ENCODE measurements at regions not wholly inside any gene's neighbourhood (a gene's known extent, or its start where the extent isn't known, plus 50 kb on each side); places are given as distances from the start of the nearest gene placed in this dataset.

- H3K9me3 Mint-ChIP-seq = no peaks in the 10 kb centered on the region
- H3K4me1 Mint-ChIP-seq = no peaks in the 10 kb centered on the region
- no peak for TF ChIP-seq CTCF (IDR thresholded peaks at IDR 0.05; ENCODE audit: unreplicated experiment in 3 of 3)
- H3K36me3 Mint-ChIP-seq (ENCODE audit: low read depth) = no peaks in the 10 kb centered on the region
- H3K27me3 Mint-ChIP-seq (ENCODE audit: low read depth) = no peaks in the 10 kb centered on the region
- H3K4me3 Mint-ChIP-seq = no peak overlapping the region
- no peak overlapping the region for H3K27ac Mint-ChIP-seq
Measured at GRCh38 chr7:17623546-17624185, 316.6 kb downstream of the SNX13 start.

GRCh38 chr7:17624379-17624778, 315.9 kb downstream of the SNX13 start:
- no peaks in the 10 kb centered on the region for H3K4me1 Mint-ChIP-seq
- H3K9me3 Mint-ChIP-seq = no peaks in the 10 kb centered on the region
- H3K27ac Mint-ChIP-seq = no peak overlapping the region
- H3K27me3 Mint-ChIP-seq (ENCODE audit: low read depth) = no peaks in the 10 kb centered on the region
- no peak overlapping the region for H3K4me3 Mint-ChIP-seq
- TF ChIP-seq CTCF (IDR thresholded peaks at IDR 0.05; ENCODE audit: unreplicated experiment in 3 of 3) = no peak
- H3K36me3 Mint-ChIP-seq (ENCODE audit: low read depth) = no peaks in the 10 kb centered on the region

- TF ChIP-seq CTCF (IDR thresholded peaks at IDR 0.05; ENCODE audit: unreplicated experiment in 3 of 3) = no peak
- H3K4me3 Mint-ChIP-seq = no peak overlapping the region
- no peaks in the 10 kb centered on the region for H3K36me3 Mint-ChIP-seq (ENCODE audit: low read depth)
- H3K27me3 Mint-ChIP-seq (ENCODE audit: low read depth) = no peaks in the 10 kb centered on the region
- no peaks in the 10 kb centered on the region for H3K4me1 Mint-ChIP-seq
- H3K27ac Mint-ChIP-seq = no peak overlapping the region
- no peaks in the 10 kb centered on the region for H3K9me3 Mint-ChIP-seq
Measured at GRCh38 chr7:17625043-17625442, 315.3 kb downstream of the SNX13 start.

GRCh38 chr7:17626235-17626634, 314.1 kb downstream of the SNX13 start:
- Mint-ChIP-seq H3K4me1 (no peaks in the 10 kb centered on the region), H3K4me3 (no peak overlapping the region), H3K36me3 (ENCODE audit: low read depth) (no peaks in the 10 kb centered on the region), H3K27ac (no peak overlapping the region), H3K27me3 (ENCODE audit: low read depth) (no peaks in the 10 kb centered on the region), H3K9me3 (no peaks in the 10 kb centered on the region)
- no peak for TF ChIP-seq CTCF (IDR thresholded peaks at IDR 0.05; ENCODE audit: unreplicated experiment in 3 of 3)

GRCh38 chr7:17631061-17631460, 309.2 kb downstream of the SNX13 start:
- H3K36me3 Mint-ChIP-seq (ENCODE audit: low read depth) = no peaks in the 10 kb centered on the region
- TF ChIP-seq CTCF (IDR thresholded peaks at IDR 0.05; ENCODE audit: unreplicated experiment in 3 of 3) = no peak
- no peak overlapping the region for H3K4me3 Mint-ChIP-seq
- no peaks in the 10 kb centered on the region for H3K27me3 Mint-ChIP-seq (ENCODE audit: low read depth)
- H3K4me1 Mint-ChIP-seq = no peaks in the 10 kb centered on the region
- H3K27ac Mint-ChIP-seq = no peak overlapping the region
- no peaks in the 10 kb centered on the region for H3K9me3 Mint-ChIP-seq

GRCh38 chr7:17632384-17632783, 307.9 kb downstream of the SNX13 start:
- no peak overlapping the region for H3K4me3 Mint-ChIP-seq
- TF ChIP-seq CTCF (IDR thresholded peaks at IDR 0.05; ENCODE audit: unreplicated experiment in 3 of 3) = no peak
- no peaks in the 10 kb centered on the region for H3K9me3 Mint-ChIP-seq
- no peaks in the 10 kb centered on the region for H3K4me1 Mint-ChIP-seq
- no peak overlapping the region for H3K27ac Mint-ChIP-seq
- H3K36me3 Mint-ChIP-seq (ENCODE audit: low read depth) = no peaks in the 10 kb centered on the region
- no peaks in the 10 kb centered on the region for H3K27me3 Mint-ChIP-seq (ENCODE audit: low read depth)

Data from nephron (organoid).